AG04450 (cell line): ENCODE measurements at regions not wholly inside any gene's neighbourhood (a gene's known extent, or its start where the extent isn't known, plus 50 kb on each side); places are given as distances from the start of the nearest gene placed in this dataset.

Experiments
- CTCF ChIA-PET: fragments of 300-600, 350-600 bp; formaldehyde crosslinking; extraction: SDS; loops from one replicate; lab custom pipeline; 2022; ENCODE audit warnings: antibody characterized with exemption, inconsistent platforms; lab: Charles Lee
- POLR2A ChIA-PET: fragments of 350-600 bp; formaldehyde crosslinking; extraction: SDS; loops from one replicate; lab custom pipeline; 2021; ENCODE audit warnings: antibody characterized with exemption, inconsistent platforms; lab: Yijun Ruan, JAX
- DNase-seq: peaks from one replicate; pipeline ENCODE4 v3.0.0-alpha.2; 2011; ENCODE audit warnings: low read depth, low spot score
- H3K27ac ChIP-seq: one replicate; pipeline ENCODE4 v1.5.1; 2012; ENCODE audit warnings: low read depth, low read length, control low read depth
- H3K27me3 ChIP-seq: one replicate; pipeline ENCODE4 v1.6.0; 2012; ENCODE audit warnings: low read length; ENCODE audit not compliant: control insufficient read depth, insufficient read depth
- H3K4me3 ChIP-seq: 2 replicates; pipeline ENCODE4 v1.5.1; 2011; ENCODE audit warnings: mild to moderate bottlenecking, low read depth, low read length, control low read depth
- H3K9me3 ChIP-seq: 2 replicates; pipeline ENCODE4 v1.5.1; 2012; ENCODE audit warnings: low read length; ENCODE audit not compliant: control insufficient read depth, insufficient read depth
- TF ChIP-seq, protein P1 (sequence below): IDR thresholded peaks from 2 replicates; pipeline ENCODE4 v1.5.1; 2011; ENCODE audit warnings: low read depth, low read length, control low read depth, inconsistent platforms

DNA sequence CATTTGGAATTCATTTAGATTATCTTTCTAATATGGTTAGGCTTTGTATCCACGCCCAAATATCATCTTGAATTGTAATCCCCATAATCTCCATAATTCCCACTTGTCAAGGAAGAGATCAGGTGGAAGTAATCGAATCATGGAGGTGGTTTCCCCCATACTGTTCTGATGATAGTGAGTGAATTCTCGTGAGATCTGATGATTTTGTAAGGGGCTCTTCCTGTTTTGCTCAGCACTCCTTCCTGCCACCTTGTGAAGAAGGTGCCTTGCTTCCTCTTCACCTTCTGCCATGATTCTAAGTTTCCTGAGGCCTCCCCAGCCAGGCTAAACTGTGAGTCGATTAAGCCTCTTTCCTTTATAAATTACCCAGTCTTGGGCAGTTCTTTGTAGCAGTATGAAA lies 527.5 kb upstream of the ARRDC3 start:
- DNase-seq, result no peak
- no peaks in the 10 kb centered on the region for H3K9me3 ChIP-seq
- TF ChIP-seq, protein P1, sequence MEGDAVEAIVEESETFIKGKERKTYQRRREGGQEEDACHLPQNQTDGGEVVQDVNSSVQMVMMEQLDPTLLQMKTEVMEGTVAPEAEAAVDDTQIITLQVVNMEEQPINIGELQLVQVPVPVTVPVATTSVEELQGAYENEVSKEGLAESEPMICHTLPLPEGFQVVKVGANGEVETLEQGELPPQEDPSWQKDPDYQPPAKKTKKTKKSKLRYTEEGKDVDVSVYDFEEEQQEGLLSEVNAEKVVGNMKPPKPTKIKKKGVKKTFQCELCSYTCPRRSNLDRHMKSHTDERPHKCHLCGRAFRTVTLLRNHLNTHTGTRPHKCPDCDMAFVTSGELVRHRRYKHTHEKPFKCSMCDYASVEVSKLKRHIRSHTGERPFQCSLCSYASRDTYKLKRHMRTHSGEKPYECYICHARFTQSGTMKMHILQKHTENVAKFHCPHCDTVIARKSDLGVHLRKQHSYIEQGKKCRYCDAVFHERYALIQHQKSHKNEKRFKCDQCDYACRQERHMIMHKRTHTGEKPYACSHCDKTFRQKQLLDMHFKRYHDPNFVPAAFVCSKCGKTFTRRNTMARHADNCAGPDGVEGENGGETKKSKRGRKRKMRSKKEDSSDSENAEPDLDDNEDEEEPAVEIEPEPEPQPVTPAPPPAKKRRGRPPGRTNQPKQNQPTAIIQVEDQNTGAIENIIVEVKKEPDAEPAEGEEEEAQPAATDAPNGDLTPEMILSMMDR, result no peak
- ChIA-PET CTCF (no interaction called here), POLR2A (no interaction called here)
- H3K4me3 ChIP-seq, result no peak overlapping the region
- H3K27ac ChIP-seq, result no peak overlapping the region
- no peaks in the 10 kb centered on the region for H3K27me3 ChIP-seq

DNA sequence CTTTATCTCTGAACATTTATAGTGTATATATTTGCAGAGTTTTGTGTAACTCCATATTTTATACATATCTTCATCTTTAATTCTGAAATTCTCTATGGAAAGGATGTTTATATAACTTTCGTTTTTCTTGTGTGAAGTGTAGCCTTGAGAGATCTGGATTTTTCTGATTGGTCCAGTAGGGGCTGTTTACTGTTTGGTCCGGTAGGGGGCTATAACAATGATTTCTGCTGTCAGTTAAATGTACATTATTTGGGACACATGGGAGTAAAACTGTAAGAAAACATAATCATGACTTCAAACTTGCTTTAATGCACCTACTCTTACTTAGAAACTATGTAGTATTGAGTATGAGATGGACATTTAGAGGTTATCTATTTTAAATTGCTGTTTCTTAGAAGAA lies 527.1 kb upstream of the ARRDC3 start:
- Histone ChIP-seq H3K9me3 (no peaks in the 10 kb centered on the region), H3K27me3 (no peaks in the 10 kb centered on the region), H3K4me3 (no peak overlapping the region), H3K27ac (no peak overlapping the region)
- ChIA-PET POLR2A (no interaction called here), CTCF (no interaction called here)
- TF ChIP-seq, protein P1, result 0 out of 2 replicates have a peak, but pooled peaks have one; percentile 3
- DNase-seq, result no peak

DNA sequence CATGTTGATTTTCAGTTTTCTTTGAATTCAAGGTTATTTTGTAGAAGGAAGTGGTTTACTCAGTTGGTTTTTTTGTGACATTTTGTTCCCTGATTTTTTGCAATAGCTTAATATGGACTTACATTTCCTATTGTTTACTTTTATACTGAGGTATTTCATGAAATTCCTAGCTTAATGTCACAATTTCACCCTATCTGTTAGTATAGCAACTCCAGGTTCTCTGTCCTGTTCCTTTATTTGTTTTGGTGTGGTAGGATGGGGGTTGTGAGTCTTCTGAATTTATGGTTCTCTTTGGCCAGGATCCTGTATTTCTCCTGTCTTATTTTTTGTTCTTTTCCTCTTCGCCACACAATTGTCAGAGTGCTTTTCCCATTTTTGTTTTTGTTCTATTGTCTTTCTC lies 523.4 kb upstream of the ARRDC3 start:
- no peaks in the 10 kb centered on the region for H3K9me3 ChIP-seq
- no peaks in the 10 kb centered on the region for H3K27me3 ChIP-seq
- CTCF ChIA-PET, result interaction anchor here (0.6 to 1.2 kb wide), 2 partner anchors 23 to 446 kb away, joined by 3 read pairs; no protein-coding TSS in a partner anchor
- POLR2A ChIA-PET, result no interaction called here
- DNase-seq, result no peak
- TF ChIP-seq, protein P1, result no peak
- H3K27ac ChIP-seq, result no peak overlapping the region
- no peak overlapping the region for H3K4me3 ChIP-seq

DNA sequence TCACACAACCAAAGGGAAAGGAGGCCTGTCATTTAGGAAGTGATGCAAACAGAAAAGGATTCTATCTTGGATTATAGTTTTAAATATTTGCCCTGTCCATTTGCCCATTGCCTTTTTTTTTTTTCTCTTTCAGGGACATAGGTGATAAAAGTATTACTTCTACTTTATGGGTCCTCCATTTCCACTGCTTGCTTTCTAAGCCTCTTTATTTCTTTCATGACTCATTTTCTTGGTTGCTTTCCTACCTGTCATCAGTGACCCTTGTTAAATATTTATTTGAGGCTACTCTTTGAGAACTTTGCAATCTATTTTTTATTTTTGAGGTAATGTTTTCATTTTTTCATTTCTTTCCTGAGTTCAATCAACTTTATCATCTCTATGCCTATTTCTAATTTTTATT lies 522.9 kb upstream of the ARRDC3 start:
- H3K9me3 ChIP-seq, result no peaks in the 10 kb centered on the region
- H3K4me3 ChIP-seq, result no peak overlapping the region
- no peak for DNase-seq
- no peak overlapping the region for H3K27ac ChIP-seq
- TF ChIP-seq, protein P1, result no peak
- ChIA-PET POLR2A (no interaction called here), CTCF (interaction anchor here (1.2 kb wide), 1 partner anchor 24 kb away, joined by 3 read pairs; no protein-coding TSS in a partner anchor)
- no peaks in the 10 kb centered on the region for H3K27me3 ChIP-seq

DNA sequence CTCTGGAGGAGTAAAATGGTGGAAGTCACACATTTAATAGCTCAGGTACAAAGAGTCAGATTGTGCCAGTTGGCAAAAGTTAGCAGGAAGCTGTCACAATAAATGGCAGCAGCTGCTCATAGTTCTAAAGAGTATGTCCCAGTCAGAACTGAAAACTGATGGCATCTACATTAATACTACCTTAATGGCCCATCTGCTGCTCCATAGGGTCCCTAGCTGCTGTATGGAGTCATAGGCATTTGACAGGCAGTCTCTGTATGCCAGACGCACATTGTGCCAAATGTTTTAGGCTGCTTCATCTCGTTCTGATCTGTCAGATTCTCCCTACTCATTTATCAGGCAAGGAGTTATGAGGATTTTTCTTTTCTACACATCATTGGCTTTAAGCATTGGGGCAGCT lies 515.8 kb upstream of the ARRDC3 start:
- DNase-seq, result no peak
- H3K9me3 ChIP-seq, result no peaks in the 10 kb centered on the region
- H3K27ac ChIP-seq, result no peak overlapping the region
- no peaks in the 10 kb centered on the region for H3K27me3 ChIP-seq
- ChIA-PET CTCF (no interaction called here), POLR2A (no interaction called here)
- no peak overlapping the region for H3K4me3 ChIP-seq
- TF ChIP-seq, protein P1, result no peak
